GM12892 (cell line): ENCODE measurements at regions not wholly inside any gene's neighbourhood (a gene's known extent, or its start where the extent isn't known, plus 50 kb on each side); places are given as distances from the start of the nearest gene placed in this dataset.

Experiments
- POLR2A ChIP-seq: IDR thresholded peaks from 2 replicates; pipeline ENCODE4 v1.6.1; 2011; ENCODE audit warnings: low read depth, low read length, control low read depth
- POLR2AphosphoS5 ChIP-seq: IDR thresholded peaks from 2 replicates; pipeline ENCODE4 v1.6.1; 2011; ENCODE audit warnings: low read depth, low read length, control low read depth
- TAF1 ChIP-seq: IDR thresholded peaks from 2 replicates; pipeline ENCODE4 v1.6.1; 2011; ENCODE audit warnings: low read depth, mild to moderate bottlenecking, control low read depth, low read length, borderline replicate concordance

- TF ChIP-seq POLR2A = no peak
- TF ChIP-seq POLR2AphosphoS5 = no peak
- no peak for TF ChIP-seq TAF1
Measured at GRCh38 chr2:45069684-45070083, 60.4 kb upstream of the SIX2 start.
